ENCODE measurements at regions not wholly inside any gene's neighbourhood (a gene's known extent, or its start where the extent isn't known, plus 50 kb on each side); places are given as distances from the start of the nearest gene placed in this dataset.

- TF ChIP-seq, protein P1, sequence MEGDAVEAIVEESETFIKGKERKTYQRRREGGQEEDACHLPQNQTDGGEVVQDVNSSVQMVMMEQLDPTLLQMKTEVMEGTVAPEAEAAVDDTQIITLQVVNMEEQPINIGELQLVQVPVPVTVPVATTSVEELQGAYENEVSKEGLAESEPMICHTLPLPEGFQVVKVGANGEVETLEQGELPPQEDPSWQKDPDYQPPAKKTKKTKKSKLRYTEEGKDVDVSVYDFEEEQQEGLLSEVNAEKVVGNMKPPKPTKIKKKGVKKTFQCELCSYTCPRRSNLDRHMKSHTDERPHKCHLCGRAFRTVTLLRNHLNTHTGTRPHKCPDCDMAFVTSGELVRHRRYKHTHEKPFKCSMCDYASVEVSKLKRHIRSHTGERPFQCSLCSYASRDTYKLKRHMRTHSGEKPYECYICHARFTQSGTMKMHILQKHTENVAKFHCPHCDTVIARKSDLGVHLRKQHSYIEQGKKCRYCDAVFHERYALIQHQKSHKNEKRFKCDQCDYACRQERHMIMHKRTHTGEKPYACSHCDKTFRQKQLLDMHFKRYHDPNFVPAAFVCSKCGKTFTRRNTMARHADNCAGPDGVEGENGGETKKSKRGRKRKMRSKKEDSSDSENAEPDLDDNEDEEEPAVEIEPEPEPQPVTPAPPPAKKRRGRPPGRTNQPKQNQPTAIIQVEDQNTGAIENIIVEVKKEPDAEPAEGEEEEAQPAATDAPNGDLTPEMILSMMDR (IDR thresholded peaks at IDR 0.05), result no peak
- TF ChIP-seq POLR2A (IDR thresholded peaks at IDR 0.05), result no peak
- no peak for TF ChIP-seq EP300 (IDR thresholded peaks at IDR 0.05)
Observed at GRCh38 chr12:73413051-73413450, 1124.6 kb upstream of the ATXN7L3B start.

All from tibial nerve (tissue), 4 donors.